SK-N-SH treated with all-trans-retinoic acid at 6 μM for 48 hours (cell line): ENCODE measurements at regions not wholly inside any gene's neighbourhood (a gene's known extent, or its start where the extent isn't known, plus 50 kb on each side); places are given as distances from the start of the nearest gene placed in this dataset.

Experiments
- ATAC-seq: fragments of 200-7000 bp; cut with Tn5 transposase; 3 replicates; pipeline ENCODE4 v1.9.1; 2020; ENCODE audit warnings: mild to moderate bottlenecking, moderate library complexity
- ARNTL ChIP-seq: fragments of 450-650 bp; formaldehyde crosslinking; IDR thresholded peaks from 2 replicates; pipeline ENCODE4 v1.5.0; 2020; ENCODE audit warnings: low read depth, mild to moderate bottlenecking, moderate library complexity, borderline replicate concordance
- BACH2 ChIP-seq: fragments of 250-450 bp; sonication (Bioruptor Pico); IDR thresholded peaks from 2 replicates; pipeline ENCODE4 v1.9.0; 2021; ENCODE audit warnings: mild to moderate bottlenecking, borderline replicate concordance
- CSDC2 ChIP-seq: fragments of 250-450 bp; sonication (Bioruptor Pico); IDR thresholded peaks from 2 replicates; pipeline ENCODE4 v1.5.0; 2020; ENCODE audit warnings: mild to moderate bottlenecking, moderate library complexity
- ESRRG ChIP-seq: fragments of 250-450 bp; sonication (Bioruptor Pico); IDR thresholded peaks from 2 replicates; pipeline ENCODE4 v1.6.1; 2021; ENCODE audit warnings: mild to moderate bottlenecking
- GLIS3 ChIP-seq: fragments of 250-450 bp; sonication (Bioruptor Pico); IDR thresholded peaks from 2 replicates; pipeline ENCODE4 v1.5.0; 2020; ENCODE audit warnings: mild to moderate bottlenecking, moderate library complexity
- ISL1 ChIP-seq: fragments of 250-450 bp; sonication (Bioruptor Pico); IDR thresholded peaks from 2 replicates; pipeline ENCODE4 v2.1.2; 2022; ENCODE audit warnings: mild to moderate bottlenecking, moderate library complexity
- PPARA ChIP-seq: fragments of 250-450 bp; sonication (Bioruptor Pico); IDR thresholded peaks from 2 replicates; pipeline ENCODE4 v1.5.0; 2020; ENCODE audit warnings: mild to moderate bottlenecking, borderline replicate concordance
- SNAI2 ChIP-seq: fragments of 250-450 bp; sonication (Bioruptor Pico); IDR thresholded peaks from 2 replicates; pipeline ENCODE4 v1.5.0; 2020; ENCODE audit warnings: mild to moderate bottlenecking, moderate library complexity
- TCF4 ChIP-seq: fragments of 250-450 bp; sonication (Bioruptor Pico); IDR thresholded peaks from 2 replicates; pipeline ENCODE4 v1.8.0; 2021; ENCODE audit warnings: mild to moderate bottlenecking, moderate library complexity, borderline replicate concordance
- TOX ChIP-seq: fragments of 250-450 bp; sonication (Bioruptor Pico); IDR thresholded peaks from 2 replicates; pipeline ENCODE4 v1.8.0; 2021; ENCODE audit warnings: mild to moderate bottlenecking, moderate library complexity, borderline replicate concordance
- ZC3H10 ChIP-seq: fragments of 250-450 bp; sonication (Bioruptor Pico); IDR thresholded peaks from 2 replicates; pipeline ENCODE4 v1.5.1; 2021; ENCODE audit warnings: mild to moderate bottlenecking, moderate library complexity
- ZFP3 ChIP-seq: fragments of 250-450 bp; sonication (Bioruptor Pico); IDR thresholded peaks from 2 replicates; pipeline ENCODE4 v1.5.0; 2020; ENCODE audit warnings: mild to moderate bottlenecking, moderate library complexity
- ZNF565 ChIP-seq: fragments of 450-650 bp; formaldehyde crosslinking; conservative IDR thresholded peaks from 2 replicates; pipeline ENCODE4 v1.5.0; 2020; ENCODE audit warnings: low read depth, mild to moderate bottlenecking, moderate library complexity
- ZNF70 ChIP-seq: fragments of 450-650 bp; formaldehyde crosslinking; IDR thresholded peaks from 2 replicates; pipeline ENCODE4 v1.5.0; 2020; ENCODE audit warnings: mild to moderate bottlenecking, moderate library complexity
- ZNF8 ChIP-seq: fragments of 450-650 bp; formaldehyde crosslinking; IDR thresholded peaks from 2 replicates; pipeline ENCODE4 v1.5.0; 2020; ENCODE audit warnings: mild to moderate bottlenecking, moderate library complexity
- TF ChIP-seq, protein P1 (sequence below): fragments of 250-450 bp; sonication (Bioruptor Pico); IDR thresholded peaks from 2 replicates; pipeline ENCODE4 v1.5.1; 2020; ENCODE audit warnings: low read depth, mild to moderate bottlenecking, moderate library complexity
- TF ChIP-seq, protein P2 (sequence below): fragments of 250-450 bp; sonication (Bioruptor Pico); IDR thresholded peaks from 2 replicates; pipeline ENCODE4 v1.8.0; 2021; ENCODE audit warnings: low read depth, mild to moderate bottlenecking, moderate library complexity, borderline replicate concordance
- TF ChIP-seq, protein P3 (sequence below): fragments of 250-450 bp; sonication (Bioruptor Pico); IDR thresholded peaks from 2 replicates; pipeline ENCODE4 v1.8.0; 2020; ENCODE audit warnings: mild to moderate bottlenecking, moderate library complexity, borderline replicate concordance
- TF ChIP-seq, protein P4 (sequence below): fragments of 250-450 bp; sonication (Bioruptor Pico); IDR thresholded peaks from 2 replicates; pipeline ENCODE4 v1.5.1; 2021; ENCODE audit warnings: mild to moderate bottlenecking, moderate library complexity

DNA sequence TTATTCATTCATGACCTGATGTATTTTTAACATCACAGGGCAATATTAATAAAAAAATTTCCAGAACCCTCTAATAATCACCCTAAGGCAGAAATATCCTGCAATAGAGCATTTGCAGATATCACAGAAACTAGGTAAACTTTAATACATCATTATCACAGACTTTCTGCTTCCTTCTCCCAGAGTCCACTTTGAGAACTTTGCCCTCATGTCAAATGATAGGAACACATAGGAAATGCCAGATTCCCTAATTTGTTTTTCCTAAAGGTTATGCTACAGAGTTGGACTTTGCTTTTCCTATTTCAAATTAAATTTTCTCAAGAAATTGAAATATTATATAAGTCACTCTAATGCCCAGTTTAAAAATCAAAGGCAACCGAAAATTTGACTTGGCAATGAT lies 352.8 kb upstream of the LRP1B start:
- TF ChIP-seq GLIS3 (CRISPR knock-in tag) (no peak), ZFP3 (CRISPR knock-in tag) (no peak)
- ATAC-seq: no peak

DNA sequence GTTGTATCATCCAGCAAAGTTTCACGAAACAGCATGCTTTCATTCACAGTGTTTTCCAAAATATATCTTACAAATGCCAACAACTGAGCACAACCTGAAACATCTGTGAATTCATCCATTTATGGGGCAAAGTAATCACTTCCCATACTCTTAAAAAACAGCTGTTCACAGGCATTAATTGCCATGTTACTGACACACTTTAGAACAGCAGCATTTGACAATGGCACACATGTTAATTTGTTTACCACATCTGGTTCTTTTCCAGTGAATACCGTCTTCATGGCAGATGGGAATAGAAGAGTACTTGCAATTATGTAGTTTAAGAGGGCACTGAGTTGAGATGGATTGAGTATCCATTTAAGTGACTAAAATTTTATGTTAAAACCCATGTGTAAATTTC lies 347.4 kb upstream of the LRP1B start:
- no peak for TF ChIP-seq TOX (CRISPR knock-in tag)
- TF ChIP-seq, protein P1, sequence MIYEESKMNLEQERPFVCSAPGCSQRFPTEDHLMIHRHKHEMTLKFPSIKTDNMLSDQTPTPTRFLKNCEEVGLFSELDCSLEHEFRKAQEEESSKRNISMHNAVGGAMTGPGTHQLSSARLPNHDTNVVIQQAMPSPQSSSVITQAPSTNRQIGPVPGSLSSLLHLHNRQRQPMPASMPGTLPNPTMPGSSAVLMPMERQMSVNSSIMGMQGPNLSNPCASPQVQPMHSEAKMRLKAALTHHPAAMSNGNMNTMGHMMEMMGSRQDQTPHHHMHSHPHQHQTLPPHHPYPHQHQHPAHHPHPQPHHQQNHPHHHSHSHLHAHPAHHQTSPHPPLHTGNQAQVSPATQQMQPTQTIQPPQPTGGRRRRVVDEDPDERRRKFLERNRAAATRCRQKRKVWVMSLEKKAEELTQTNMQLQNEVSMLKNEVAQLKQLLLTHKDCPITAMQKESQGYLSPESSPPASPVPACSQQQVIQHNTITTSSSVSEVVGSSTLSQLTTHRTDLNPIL (CRISPR knock-in tag): no peak
- TF ChIP-seq ESRRG (CRISPR knock-in tag): no peak
- no peak for TF ChIP-seq PPARA (CRISPR knock-in tag)
- TF ChIP-seq GLIS3 (CRISPR knock-in tag): no peak
- TF ChIP-seq ISL1 (CRISPR knock-in tag): no peak
- TF ChIP-seq SNAI2 (CRISPR knock-in tag): no peak
- TF ChIP-seq, protein P2, sequence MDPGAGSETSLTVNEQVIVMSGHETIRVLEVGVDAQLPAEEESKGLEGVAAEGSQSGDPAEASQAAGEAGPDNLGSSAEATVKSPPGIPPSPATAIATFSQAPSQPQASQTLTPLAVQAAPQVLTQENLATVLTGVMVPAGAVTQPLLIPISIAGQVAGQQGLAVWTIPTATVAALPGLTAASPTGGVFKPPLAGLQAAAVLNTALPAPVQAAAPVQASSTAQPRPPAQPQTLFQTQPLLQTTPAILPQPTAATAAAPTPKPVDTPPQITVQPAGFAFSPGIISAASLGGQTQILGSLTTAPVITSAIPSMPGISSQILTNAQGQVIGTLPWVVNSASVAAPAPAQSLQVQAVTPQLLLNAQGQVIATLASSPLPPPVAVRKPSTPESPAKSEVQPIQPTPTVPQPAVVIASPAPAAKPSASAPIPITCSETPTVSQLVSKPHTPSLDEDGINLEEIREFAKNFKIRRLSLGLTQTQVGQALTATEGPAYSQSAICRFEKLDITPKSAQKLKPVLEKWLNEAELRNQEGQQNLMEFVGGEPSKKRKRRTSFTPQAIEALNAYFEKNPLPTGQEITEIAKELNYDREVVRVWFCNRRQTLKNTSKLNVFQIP: no peak
- TF ChIP-seq ZNF565 (CRISPR knock-in tag): no peak
- TF ChIP-seq, protein P3, sequence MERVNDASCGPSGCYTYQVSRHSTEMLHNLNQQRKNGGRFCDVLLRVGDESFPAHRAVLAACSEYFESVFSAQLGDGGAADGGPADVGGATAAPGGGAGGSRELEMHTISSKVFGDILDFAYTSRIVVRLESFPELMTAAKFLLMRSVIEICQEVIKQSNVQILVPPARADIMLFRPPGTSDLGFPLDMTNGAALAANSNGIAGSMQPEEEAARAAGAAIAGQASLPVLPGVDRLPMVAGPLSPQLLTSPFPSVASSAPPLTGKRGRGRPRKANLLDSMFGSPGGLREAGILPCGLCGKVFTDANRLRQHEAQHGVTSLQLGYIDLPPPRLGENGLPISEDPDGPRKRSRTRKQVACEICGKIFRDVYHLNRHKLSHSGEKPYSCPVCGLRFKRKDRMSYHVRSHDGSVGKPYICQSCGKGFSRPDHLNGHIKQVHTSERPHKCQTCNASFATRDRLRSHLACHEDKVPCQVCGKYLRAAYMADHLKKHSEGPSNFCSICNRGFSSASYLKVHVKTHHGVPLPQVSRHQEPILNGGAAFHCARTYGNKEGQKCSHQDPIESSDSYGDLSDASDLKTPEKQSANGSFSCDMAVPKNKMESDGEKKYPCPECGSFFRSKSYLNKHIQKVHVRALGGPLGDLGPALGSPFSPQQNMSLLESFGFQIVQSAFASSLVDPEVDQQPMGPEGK: no peak
- no peak for TF ChIP-seq TCF4 (CRISPR knock-in tag)
- TF ChIP-seq BACH2 (CRISPR knock-in tag): no peak
- no peak for ATAC-seq

DNA sequence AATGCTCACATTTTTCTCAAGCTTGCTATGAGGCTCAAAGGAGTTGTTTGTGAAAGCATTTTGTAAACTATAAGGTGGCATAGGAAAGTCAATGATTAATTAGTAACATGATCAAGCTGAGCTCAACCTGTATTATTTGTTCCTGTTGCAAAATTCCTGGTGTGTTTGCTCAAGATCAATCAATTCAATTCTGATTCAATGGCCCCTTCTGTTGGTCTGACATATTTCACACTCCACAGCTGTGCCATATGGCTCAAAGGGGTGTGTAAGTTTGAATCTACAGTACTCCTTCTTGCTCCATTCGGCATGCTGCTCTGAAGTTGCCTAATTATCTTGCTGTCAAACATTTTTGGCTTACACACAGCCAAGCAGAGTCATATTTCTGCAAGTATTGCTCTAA lies 341.6 kb upstream of the LRP1B start:
- TF ChIP-seq ZFP3 (CRISPR knock-in tag) (no peak), ZNF8 (no peak), PPARA (CRISPR knock-in tag) (no peak), BACH2 (CRISPR knock-in tag) (no peak), TOX (CRISPR knock-in tag) (no peak), CSDC2 (CRISPR knock-in tag) (no peak), ZNF565 (CRISPR knock-in tag) (no peak), ESRRG (CRISPR knock-in tag) (no peak), ZNF70 (no peak), GLIS3 (CRISPR knock-in tag) (no peak), ZC3H10 (no peak)
- TF ChIP-seq, protein P4, sequence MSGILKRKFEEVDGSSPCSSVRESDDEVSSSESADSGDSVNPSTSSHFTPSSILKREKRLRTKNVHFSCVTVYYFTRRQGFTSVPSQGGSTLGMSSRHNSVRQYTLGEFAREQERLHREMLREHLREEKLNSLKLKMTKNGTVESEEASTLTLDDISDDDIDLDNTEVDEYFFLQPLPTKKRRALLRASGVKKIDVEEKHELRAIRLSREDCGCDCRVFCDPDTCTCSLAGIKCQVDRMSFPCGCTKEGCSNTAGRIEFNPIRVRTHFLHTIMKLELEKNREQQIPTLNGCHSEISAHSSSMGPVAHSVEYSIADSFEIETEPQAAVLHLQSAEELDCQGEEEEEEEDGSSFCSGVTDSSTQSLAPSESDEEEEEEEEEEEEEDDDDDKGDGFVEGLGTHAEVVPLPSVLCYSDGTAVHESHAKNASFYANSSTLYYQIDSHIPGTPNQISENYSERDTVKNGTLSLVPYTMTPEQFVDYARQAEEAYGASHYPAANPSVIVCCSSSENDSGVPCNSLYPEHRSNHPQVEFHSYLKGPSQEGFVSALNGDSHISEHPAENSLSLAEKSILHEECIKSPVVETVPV (CRISPR knock-in tag): no peak
- TF ChIP-seq, protein P1 (CRISPR knock-in tag): no peak
- TF ChIP-seq, protein P2: no peak
- ATAC-seq: no peak

DNA sequence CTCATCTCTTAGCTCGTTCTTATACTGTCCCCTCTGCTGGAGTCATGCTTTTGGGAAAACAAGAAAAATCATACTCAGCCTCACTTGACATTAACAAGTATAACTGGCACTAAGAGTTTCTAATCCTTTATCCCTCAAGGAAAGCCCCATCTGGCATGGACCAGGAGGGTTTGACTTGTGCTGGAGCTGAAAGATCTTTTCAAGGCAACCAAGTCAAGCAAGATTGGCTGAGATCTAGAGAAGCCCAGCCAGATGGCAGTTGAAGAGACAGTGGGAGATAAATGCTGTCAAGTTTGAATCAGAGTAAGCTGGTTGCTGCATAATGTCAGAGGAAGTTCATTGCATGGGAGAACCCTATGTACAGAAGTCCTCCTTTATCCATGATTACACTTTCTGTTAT lies 336.5 kb upstream of the LRP1B start:
- ATAC-seq: no peak
- TF ChIP-seq, protein P1 (CRISPR knock-in tag): no peak
- TF ChIP-seq, protein P3: no peak
- TF ChIP-seq ZFP3 (CRISPR knock-in tag): no peak
- TF ChIP-seq CSDC2 (CRISPR knock-in tag): no peak
- no peak for TF ChIP-seq ESRRG (CRISPR knock-in tag)
- no peak for TF ChIP-seq GLIS3 (CRISPR knock-in tag)
- TF ChIP-seq PPARA (CRISPR knock-in tag): no peak
- no peak for TF ChIP-seq ARNTL (CRISPR knock-in tag)
- TF ChIP-seq TCF4 (CRISPR knock-in tag): no peak
- TF ChIP-seq, protein P2: no peak
